ENCODE measurements at regions not wholly inside any gene's neighbourhood (a gene's known extent, or its start where the extent isn't known, plus 50 kb on each side); places are given as distances from the start of the nearest gene placed in this dataset.

- Histone ChIP-seq H3K9me3 (no peaks in the 10 kb centered on the region), H3K4me3 (ENCODE audit: low read depth in 1 of 2, low read length in 1 of 2) (no peak overlapping the region), H3K27me3 (no peaks in the 10 kb centered on the region), H3K36me3 (no peaks in the 10 kb centered on the region), H3K27ac (no peak overlapping the region), H3K4me1 (ENCODE audit: control insufficient read depth in 1 of 2, insufficient read depth in 1 of 2, low read depth in 1 of 2, low read length in 1 of 2) (no peaks in the 10 kb centered on the region)
- TF ChIP-seq, protein P1, sequence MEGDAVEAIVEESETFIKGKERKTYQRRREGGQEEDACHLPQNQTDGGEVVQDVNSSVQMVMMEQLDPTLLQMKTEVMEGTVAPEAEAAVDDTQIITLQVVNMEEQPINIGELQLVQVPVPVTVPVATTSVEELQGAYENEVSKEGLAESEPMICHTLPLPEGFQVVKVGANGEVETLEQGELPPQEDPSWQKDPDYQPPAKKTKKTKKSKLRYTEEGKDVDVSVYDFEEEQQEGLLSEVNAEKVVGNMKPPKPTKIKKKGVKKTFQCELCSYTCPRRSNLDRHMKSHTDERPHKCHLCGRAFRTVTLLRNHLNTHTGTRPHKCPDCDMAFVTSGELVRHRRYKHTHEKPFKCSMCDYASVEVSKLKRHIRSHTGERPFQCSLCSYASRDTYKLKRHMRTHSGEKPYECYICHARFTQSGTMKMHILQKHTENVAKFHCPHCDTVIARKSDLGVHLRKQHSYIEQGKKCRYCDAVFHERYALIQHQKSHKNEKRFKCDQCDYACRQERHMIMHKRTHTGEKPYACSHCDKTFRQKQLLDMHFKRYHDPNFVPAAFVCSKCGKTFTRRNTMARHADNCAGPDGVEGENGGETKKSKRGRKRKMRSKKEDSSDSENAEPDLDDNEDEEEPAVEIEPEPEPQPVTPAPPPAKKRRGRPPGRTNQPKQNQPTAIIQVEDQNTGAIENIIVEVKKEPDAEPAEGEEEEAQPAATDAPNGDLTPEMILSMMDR (IDR thresholded peaks at IDR 0.05), result no peak
Measured at GRCh38 chr11:95325777-95326258, 94.8 kb upstream of the SESN3 start.

- Histone ChIP-seq H3K4me1 (ENCODE audit: control insufficient read depth in 1 of 2, insufficient read depth in 1 of 2, low read depth in 1 of 2, low read length in 1 of 2) (no peaks in the 10 kb centered on the region), H3K27ac (no peak overlapping the region), H3K9me3 (no peaks in the 10 kb centered on the region), H3K36me3 (no peaks in the 10 kb centered on the region), H3K27me3 (no peaks in the 10 kb centered on the region), H3K4me3 (ENCODE audit: low read depth in 1 of 2, low read length in 1 of 2) (no peak overlapping the region)
- TF ChIP-seq, protein P1 (IDR thresholded peaks at IDR 0.05), result no peak
Measured at GRCh38 chr11:95324826-95325225, 93.8 kb upstream of the SESN3 start.

GRCh38 chr11:95322539-95322938, 91.5 kb upstream of the SESN3 start:
- Histone ChIP-seq H3K4me1 (ENCODE audit: control insufficient read depth in 1 of 2, insufficient read depth in 1 of 2, low read depth in 1 of 2, low read length in 1 of 2) (no peaks in the 10 kb centered on the region), H3K27me3 (no peaks in the 10 kb centered on the region), H3K36me3 (no peaks in the 10 kb centered on the region), H3K4me3 (ENCODE audit: low read depth in 1 of 2, low read length in 1 of 2) (no peak overlapping the region), H3K27ac (no peak overlapping the region), H3K9me3 (no peaks in the 10 kb centered on the region)
- TF ChIP-seq, protein P1 (IDR thresholded peaks at IDR 0.05), result no peak

- TF ChIP-seq, protein P1 (IDR thresholded peaks at IDR 0.05), result no peak
- H3K27me3 ChIP-seq, result no peaks in the 10 kb centered on the region
- no peak overlapping the region for H3K27ac ChIP-seq
- no peaks in the 10 kb centered on the region for H3K36me3 ChIP-seq
- no peaks in the 10 kb centered on the region for H3K4me1 ChIP-seq (ENCODE audit: control insufficient read depth in 1 of 2, insufficient read depth in 1 of 2, low read depth in 1 of 2, low read length in 1 of 2)
- H3K9me3 ChIP-seq, result no peaks in the 10 kb centered on the region
- H3K4me3 ChIP-seq (ENCODE audit: low read depth in 1 of 2, low read length in 1 of 2), result no peak overlapping the region
Measured at GRCh38 chr11:95318498-95318897, 87.5 kb upstream of the SESN3 start.

GRCh38 chr11:95308512-95309035, 77.6 kb upstream of the SESN3 start:
- Histone ChIP-seq H3K9me3 (no peaks in the 10 kb centered on the region), H3K4me3 (ENCODE audit: low read depth in 1 of 2, low read length in 1 of 2) (no peak overlapping the region), H3K27ac (no peak overlapping the region), H3K4me1 (ENCODE audit: control insufficient read depth in 1 of 2, insufficient read depth in 1 of 2, low read depth in 1 of 2, low read length in 1 of 2) (peaks cover 0 to 4% of the 10 kb centered on the region in 2 experiments), H3K27me3 (no peaks in the 10 kb centered on the region), H3K36me3 (no peaks in the 10 kb centered on the region)
- TF ChIP-seq, protein P1 (IDR thresholded peaks at IDR 0.05), result no peak
